Activated CD8-positive, alpha-beta memory T cell treated with anti-CD3 and anti-CD28 coated beads, Interleukin-2, amount 10 ng/mL, durations not matched to agents 7 days and 5 days (primary cell): ENCODE measurements at regions not wholly inside any gene's neighbourhood (a gene's known extent, or its start where the extent isn't known, plus 50 kb on each side); places are given as distances from the start of the nearest gene placed in this dataset.

Experiments
- ATAC-seq: fragments of 150-1000 bp; cut with Tn5 transposase; one replicate; pipeline ENCODE4 v1.10.0; 2021; ENCODE audit warnings: moderate library complexity
- CTCF ChIA-PET: fragments of 350-600 bp; sonication (Branson Sonifier 250); formaldehyde crosslinking; loops from one replicate; lab custom pipeline; 2021; ENCODE audit warnings: antibody characterized with exemption; lab: Charles Lee
- DNase-seq: peaks from one replicate; pipeline ENCODE4 v3.0.0-alpha.2; 2020
- H3K27ac Mint-ChIP-seq: one replicate; pipeline ENCODE4 v1.8.0; 2021; ENCODE audit warnings: mild to moderate bottlenecking, mixed read lengths
- H3K27me3 Mint-ChIP-seq: one replicate; pipeline ENCODE4 v1.8.0; 2021; ENCODE audit warnings: mixed read lengths
- H3K36me3 Mint-ChIP-seq: one replicate; pipeline ENCODE4 v1.8.0; 2021; ENCODE audit warnings: mild to moderate bottlenecking, mixed read lengths
- H3K4me1 Mint-ChIP-seq: one replicate; pipeline ENCODE4 v1.8.0; 2021; ENCODE audit warnings: mixed read lengths
- H3K4me3 Mint-ChIP-seq: one replicate; pipeline ENCODE4 v1.8.0; 2021; ENCODE audit warnings: mild to moderate bottlenecking, moderate library complexity, mixed read lengths
- H3K9me3 Mint-ChIP-seq: one replicate; pipeline ENCODE4 v1.8.0; 2022; ENCODE audit warnings: low read depth, mixed read lengths

DNA sequence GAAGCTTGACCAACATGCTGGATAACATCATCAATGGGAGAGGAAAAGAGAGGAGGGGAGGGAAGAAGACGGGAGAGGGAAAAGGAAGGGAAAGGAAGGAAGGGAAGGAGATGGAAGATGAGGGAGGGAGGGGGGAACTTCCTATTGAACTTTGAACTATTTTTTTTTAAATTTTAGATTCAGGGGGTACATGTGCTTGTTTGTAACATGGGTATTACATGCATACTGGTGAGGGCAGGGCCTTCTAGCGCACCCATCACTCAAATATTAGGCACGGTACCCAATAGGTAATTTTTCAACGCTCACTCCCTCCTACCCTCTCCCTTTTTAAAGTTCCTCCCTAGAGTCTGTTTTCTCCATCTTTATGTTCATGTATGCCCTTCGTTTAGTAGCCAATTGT, 383.2 kb upstream of the XYLT1 start:
- DNase-seq (no peak), ATAC-seq (no peak)
- H3K27me3 Mint-ChIP-seq = peaks cover 4% of the 10 kb centered on the region
- no peak overlapping the region for H3K4me3 Mint-ChIP-seq
- H3K27ac Mint-ChIP-seq = no peak overlapping the region
- H3K9me3 Mint-ChIP-seq = peaks cover 3% of the 10 kb centered on the region
- H3K4me1 Mint-ChIP-seq = no peaks in the 10 kb centered on the region
- CTCF ChIA-PET = no interaction called here
- no peaks in the 10 kb centered on the region for H3K36me3 Mint-ChIP-seq

DNA sequence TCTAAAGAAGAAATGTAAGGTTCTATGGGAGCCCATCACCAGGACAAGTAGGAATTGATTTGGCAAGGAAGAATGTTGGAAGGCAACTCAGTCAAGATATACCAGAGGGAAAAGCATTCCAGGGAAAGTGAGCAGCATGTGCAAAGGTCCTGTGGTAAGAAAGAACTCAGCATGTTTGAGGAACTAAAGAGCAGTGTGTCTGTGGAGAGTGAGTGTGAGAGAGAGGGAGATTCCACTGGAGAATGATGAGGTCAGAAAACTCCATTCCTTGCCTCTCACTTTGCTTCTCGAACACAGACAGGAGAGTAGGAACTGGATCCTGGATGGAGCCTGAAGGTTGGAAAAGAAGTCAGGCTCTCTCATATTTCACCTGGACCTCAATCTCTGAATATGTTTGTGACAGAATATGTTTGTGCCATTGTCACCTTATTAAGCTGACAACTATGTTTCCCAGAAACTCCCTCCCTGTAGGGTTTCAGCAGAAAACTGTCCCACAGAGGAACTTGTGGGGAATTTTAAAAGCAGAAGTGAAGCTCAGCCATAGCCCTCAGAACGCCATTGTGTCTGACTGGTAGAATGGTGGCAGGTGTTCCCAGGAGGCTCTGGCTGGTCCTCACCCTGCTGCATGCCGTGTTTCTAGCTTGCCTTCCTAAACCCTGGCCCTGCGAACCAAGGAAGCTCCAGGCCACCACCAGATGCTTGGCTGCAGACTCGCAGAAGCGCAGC, 382.4 kb upstream of the XYLT1 start:
- peaks cover 3% of the 10 kb centered on the region for H3K9me3 Mint-ChIP-seq
- peaks cover 3% of the 10 kb centered on the region for H3K27me3 Mint-ChIP-seq
- no peak overlapping the region for H3K4me3 Mint-ChIP-seq
- no peak overlapping the region for H3K27ac Mint-ChIP-seq
- CTCF ChIA-PET = no interaction called here
- DNase-seq (no peak), ATAC-seq (no peak)
- no peaks in the 10 kb centered on the region for H3K36me3 Mint-ChIP-seq
- H3K4me1 Mint-ChIP-seq = no peaks in the 10 kb centered on the region

DNA sequence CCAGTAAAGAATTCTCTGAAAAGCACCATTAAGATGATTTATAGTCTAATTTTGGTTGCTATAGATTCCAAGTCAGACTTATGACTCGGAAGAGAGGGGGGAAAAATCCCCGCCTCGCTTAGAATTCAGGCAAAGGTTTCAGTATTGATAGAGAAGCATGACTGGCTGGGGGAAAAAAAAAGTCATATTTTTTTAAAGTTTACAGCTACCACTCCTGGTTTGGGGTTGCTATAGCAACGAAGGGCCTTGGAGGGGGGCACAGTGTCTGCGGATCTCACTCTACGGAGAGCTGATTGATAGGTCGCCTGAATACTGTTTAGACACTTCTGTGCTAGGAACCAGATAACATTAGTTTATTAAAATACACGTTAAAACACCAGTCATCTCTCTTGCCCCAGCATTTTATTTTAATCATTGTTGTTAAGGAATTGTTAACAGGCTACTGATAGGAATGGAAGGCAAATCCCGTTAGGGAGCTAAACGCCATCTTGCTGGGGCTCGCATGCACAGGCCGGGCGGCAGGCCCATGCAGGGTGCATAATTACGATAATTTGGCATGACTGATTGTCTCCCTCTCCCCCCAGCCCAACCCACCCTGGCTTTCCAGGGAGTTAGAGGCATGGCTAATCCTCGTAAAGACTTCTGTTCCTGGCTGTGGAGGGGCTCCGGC, 380.0 kb upstream of the XYLT1 start:
- ATAC-seq (no peak), DNase-seq (no peak)
- CTCF ChIA-PET = no interaction called here
- Mint-ChIP-seq H3K9me3 (peaks cover 3% of the 10 kb centered on the region), H3K36me3 (no peaks in the 10 kb centered on the region), H3K27me3 (no peaks in the 10 kb centered on the region), H3K4me3 (no peak overlapping the region), H3K27ac (no peak overlapping the region), H3K4me1 (no peaks in the 10 kb centered on the region)

DNA sequence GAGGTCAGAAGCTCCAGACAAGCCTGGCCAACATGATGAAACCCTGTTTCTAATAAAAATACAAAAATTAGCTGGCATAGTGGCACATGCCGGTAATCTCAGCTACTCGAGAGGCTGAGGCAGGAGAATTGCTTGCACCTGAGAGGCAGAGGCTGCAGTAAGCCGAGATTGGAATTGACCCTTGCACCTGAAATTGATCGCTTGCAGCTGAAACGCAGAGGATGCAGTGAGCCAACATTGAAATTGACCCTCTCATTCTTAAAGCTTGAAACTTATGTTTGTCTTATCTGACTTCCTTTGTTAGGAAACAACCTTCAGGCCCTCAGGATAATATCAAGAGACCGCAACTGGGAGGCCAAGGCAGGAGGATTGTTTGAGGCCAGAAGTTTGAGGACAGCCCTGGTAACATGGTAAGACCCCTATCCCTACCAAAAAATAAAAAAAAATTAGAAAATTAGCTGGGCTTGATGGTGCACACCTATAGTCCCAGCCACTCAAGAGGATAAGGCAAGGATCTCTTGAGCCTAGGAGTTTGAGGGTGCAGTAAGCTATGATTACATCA, 376.6 kb upstream of the XYLT1 start:
- Mint-ChIP-seq H3K9me3 (no peaks in the 10 kb centered on the region), H3K27ac (no peak overlapping the region), H3K36me3 (no peaks in the 10 kb centered on the region), H3K4me1 (no peaks in the 10 kb centered on the region), H3K4me3 (no peak overlapping the region), H3K27me3 (no peaks in the 10 kb centered on the region)
- CTCF ChIA-PET = no interaction called here
- ATAC-seq = no peak
- DNase-seq = no peak

DNA sequence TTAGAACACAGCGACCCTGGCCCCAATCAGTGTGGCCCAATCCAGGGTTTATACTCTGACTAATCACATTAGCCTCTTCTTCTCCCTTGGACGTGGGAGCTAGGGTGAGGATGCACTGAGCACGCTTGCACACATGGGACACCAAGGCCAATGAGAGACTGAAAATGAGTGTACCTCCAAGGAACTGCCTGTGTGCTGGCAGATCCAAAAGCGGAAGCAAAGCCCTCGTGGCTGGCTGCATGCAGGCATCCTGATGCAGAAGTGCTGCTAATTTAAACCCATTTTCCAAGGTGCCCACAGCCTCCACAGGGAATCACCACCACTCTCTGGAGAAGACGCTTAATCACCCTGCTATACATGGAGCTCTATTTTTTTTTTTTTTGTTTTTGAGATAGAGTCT, 375.3 kb upstream of the XYLT1 start:
- no peaks in the 10 kb centered on the region for H3K36me3 Mint-ChIP-seq
- no peak overlapping the region for H3K27ac Mint-ChIP-seq
- no peak for ATAC-seq
- no peak overlapping the region for H3K4me3 Mint-ChIP-seq
- H3K27me3 Mint-ChIP-seq = no peaks in the 10 kb centered on the region
- CTCF ChIA-PET = interaction anchor here (1.0 kb wide), 1 partner anchor 53 kb away, joined by 3 read pairs; no protein-coding TSS in a partner anchor
- DNase-seq = no peak
- no peaks in the 10 kb centered on the region for H3K4me1 Mint-ChIP-seq
- H3K9me3 Mint-ChIP-seq = no peaks in the 10 kb centered on the region

DNA sequence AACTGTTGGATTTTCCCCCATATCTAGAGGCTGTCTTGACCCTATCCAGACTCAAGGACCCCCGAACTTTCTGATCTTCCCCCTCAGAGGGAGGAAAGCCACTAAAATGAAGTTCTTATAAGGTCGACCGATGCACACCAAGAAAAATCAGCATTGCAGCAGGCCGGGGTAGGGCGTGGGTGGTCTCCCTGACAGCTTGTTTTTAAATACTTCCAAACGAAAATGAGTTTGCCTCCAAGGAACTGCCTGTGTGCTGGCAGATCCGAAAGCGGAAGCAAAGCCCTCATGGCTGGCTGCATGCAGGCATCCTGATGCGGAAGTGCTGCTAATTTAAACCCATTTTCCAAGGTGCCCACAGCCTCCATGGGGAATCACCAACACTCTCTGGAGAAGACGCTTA, 374.3 kb upstream of the XYLT1 start:
- CTCF ChIA-PET = interaction anchor here (1.0 kb wide), 1 partner anchor 52 kb away, joined by 3 read pairs; no protein-coding TSS in a partner anchor
- H3K4me1 Mint-ChIP-seq = no peaks in the 10 kb centered on the region
- no peaks in the 10 kb centered on the region for H3K9me3 Mint-ChIP-seq
- H3K27ac Mint-ChIP-seq = no peak overlapping the region
- no peaks in the 10 kb centered on the region for H3K36me3 Mint-ChIP-seq
- H3K27me3 Mint-ChIP-seq = no peaks in the 10 kb centered on the region
- ATAC-seq (no peak), DNase-seq (no peak)
- H3K4me3 Mint-ChIP-seq = no peak overlapping the region

DNA sequence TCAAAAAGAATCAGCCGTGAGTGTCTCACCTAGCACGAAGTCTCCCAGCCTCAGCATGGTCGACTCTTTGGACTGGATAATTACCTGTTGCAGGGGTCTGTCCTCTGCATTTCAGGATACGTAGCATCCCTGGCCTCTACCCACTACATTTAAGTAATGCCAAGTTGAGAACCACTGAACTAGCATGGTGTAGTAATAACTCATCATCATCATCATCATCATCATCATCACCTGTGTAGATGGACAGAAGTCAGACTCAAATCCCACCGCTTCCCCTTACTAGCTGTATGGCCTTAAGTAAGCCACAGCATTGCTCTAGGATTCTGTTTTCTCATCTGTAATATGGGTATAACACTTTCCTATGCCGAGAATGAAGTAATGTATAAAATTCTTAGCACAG, 373.1 kb upstream of the XYLT1 start:
- H3K9me3 Mint-ChIP-seq = no peaks in the 10 kb centered on the region
- CTCF ChIA-PET = no interaction called here
- no peaks in the 10 kb centered on the region for H3K4me1 Mint-ChIP-seq
- H3K36me3 Mint-ChIP-seq = no peaks in the 10 kb centered on the region
- H3K27ac Mint-ChIP-seq = no peak overlapping the region
- no peak overlapping the region for H3K4me3 Mint-ChIP-seq
- no peaks in the 10 kb centered on the region for H3K27me3 Mint-ChIP-seq
- DNase-seq = no peak
- ATAC-seq = no peak

DNA sequence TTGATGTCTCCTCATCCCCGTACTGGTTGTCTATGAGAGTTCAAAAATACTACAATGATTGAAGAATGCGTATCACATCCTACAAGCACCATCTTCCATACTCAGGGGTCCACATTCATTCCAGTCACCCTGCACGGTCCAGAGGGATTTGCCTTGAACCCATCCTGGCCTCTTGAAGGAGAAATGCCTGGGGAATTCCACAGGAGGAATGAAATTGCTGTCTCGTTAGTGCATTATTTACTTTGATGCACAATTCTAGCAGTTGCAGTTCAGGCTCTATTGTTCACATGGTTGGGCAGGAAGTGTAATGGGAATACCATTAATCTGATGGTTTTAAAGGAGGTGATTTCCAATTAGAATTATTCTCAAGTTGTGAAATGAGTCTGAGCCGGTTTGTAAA, 369.1 kb upstream of the XYLT1 start:
- CTCF ChIA-PET = no interaction called here
- no peak overlapping the region for H3K4me3 Mint-ChIP-seq
- H3K36me3 Mint-ChIP-seq = no peaks in the 10 kb centered on the region
- H3K9me3 Mint-ChIP-seq = no peaks in the 10 kb centered on the region
- no peak overlapping the region for H3K27ac Mint-ChIP-seq
- no peaks in the 10 kb centered on the region for H3K27me3 Mint-ChIP-seq
- DNase-seq (no peak), ATAC-seq (no peak)
- H3K4me1 Mint-ChIP-seq = no peaks in the 10 kb centered on the region

DNA sequence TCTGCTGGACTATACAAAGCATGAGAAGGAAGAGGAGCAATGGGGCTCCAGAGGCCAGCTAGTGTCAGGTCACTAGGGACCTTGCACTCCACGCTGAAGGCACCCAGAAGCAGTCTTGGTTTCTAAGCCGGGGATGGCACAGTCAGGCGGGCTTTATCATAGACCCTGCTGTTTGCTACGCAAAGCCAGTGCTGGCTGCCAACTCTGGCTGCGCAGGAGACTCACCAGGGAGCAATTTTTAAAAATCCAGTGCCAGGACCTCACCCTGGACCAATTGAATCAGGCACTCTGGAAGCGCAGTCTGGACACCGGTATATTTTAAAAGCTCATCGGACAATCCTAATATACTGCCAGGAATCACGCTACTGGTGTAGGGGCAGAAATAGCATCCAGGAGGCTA, 368.5 kb upstream of the XYLT1 start:
- no peak for DNase-seq
- Mint-ChIP-seq H3K4me1 (no peaks in the 10 kb centered on the region), H3K36me3 (no peaks in the 10 kb centered on the region), H3K27me3 (no peaks in the 10 kb centered on the region), H3K9me3 (no peaks in the 10 kb centered on the region), H3K27ac (no peak overlapping the region), H3K4me3 (no peak overlapping the region)
- CTCF ChIA-PET = no interaction called here
- ATAC-seq = no peak

DNA sequence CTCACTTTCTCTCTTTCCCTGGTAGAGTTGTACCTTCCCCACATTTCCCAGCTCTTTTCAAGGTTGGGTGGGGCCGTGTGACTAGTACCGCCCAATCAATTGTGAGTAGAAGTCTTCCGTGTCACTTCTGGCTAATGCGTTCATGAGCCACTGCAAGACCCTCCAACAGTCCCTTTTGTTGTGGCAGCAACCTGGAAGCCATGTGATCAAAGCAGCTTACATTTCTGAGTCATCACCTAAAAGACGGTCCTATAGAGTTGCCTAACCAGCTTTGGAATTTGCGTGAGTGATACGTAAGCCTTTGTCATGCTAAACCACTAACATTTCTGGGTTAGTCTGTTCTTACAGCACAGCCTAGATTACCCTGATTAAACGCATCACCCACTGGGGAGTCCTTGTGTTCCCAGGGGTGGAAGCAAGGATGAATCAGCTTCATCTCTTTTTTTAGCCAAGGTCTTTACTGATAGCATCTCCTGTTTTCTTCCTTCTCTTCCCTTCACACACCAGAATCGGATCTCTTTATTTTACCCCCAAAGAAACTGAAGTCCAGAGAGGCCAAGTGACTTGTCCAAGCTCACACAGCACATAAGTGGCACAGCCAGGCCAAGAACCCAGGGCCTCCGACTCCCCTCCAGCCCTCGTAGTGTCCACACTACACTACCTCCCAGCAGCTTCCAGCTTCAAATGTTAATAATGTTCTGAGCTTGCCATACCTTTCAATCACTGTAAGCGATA, 366.3 kb upstream of the XYLT1 start:
- H3K36me3 Mint-ChIP-seq = no peaks in the 10 kb centered on the region
- CTCF ChIA-PET = no interaction called here
- no peak overlapping the region for H3K4me3 Mint-ChIP-seq
- H3K27me3 Mint-ChIP-seq = no peaks in the 10 kb centered on the region
- no peak for ATAC-seq
- H3K9me3 Mint-ChIP-seq = no peaks in the 10 kb centered on the region
- H3K4me1 Mint-ChIP-seq = no peaks in the 10 kb centered on the region
- H3K27ac Mint-ChIP-seq = no peak overlapping the region
- no peak for DNase-seq

DNA sequence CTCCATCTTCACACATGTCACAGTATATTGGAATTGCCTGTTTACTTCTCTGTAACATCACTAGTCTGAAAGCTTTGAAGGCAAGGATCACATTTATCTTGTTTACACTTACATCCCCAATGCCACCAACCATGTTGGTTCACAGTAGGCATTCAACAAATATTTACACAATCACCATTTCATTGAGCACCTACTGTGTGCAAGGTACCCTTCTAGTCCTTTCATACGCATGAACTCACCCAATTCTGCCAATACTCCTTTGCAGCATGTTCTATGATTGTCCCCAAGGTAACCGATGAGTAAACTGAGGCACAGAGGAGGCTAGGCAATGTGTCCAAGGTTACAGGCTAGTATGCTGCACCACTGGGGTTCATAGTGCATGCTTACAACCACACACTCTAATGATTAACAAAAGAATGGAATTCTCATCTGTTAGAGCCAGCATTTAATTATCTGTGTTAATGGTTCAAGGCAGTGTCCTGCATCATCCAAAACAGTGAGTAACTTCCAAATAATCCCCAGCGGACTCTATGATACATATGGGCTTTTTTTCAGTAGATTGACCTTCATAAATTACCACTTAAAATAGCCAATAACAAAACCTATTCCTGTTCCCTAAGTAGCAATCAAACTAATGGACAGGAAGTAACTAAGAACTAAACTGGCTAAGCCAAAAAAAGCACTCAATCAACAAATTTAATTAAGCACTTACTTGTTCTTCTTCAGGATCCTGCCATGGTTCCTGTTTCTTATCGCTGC, 364.5 kb upstream of the XYLT1 start:
- DNase-seq (no peak), ATAC-seq (no peak)
- Mint-ChIP-seq H3K27me3 (no peaks in the 10 kb centered on the region), H3K4me1 (no peaks in the 10 kb centered on the region), H3K27ac (no peak overlapping the region), H3K9me3 (no peaks in the 10 kb centered on the region), H3K36me3 (no peaks in the 10 kb centered on the region), H3K4me3 (no peak overlapping the region)
- CTCF ChIA-PET = no interaction called here

DNA sequence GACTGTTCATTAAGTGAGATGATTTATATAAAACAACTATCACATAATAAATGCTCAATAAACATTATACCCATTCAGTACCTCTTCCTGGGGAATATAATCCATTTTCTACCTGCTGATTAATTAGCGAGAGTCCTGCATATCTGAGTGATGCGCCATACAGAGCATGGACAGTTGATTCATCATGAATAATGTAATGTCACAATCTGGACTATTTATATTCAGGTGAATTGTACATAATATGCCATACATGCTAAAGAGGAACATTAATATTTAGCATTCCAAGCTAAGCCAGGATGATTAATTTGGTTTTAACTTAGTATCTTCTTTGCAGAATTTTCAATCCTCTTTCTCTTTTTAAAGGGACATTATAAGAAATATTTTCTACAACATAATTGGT, 362.0 kb upstream of the XYLT1 start:
- Mint-ChIP-seq H3K27me3 (no peaks in the 10 kb centered on the region), H3K9me3 (no peaks in the 10 kb centered on the region), H3K4me1 (no peaks in the 10 kb centered on the region), H3K4me3 (no peak overlapping the region), H3K27ac (no peak overlapping the region), H3K36me3 (no peaks in the 10 kb centered on the region)
- DNase-seq = no peak
- ATAC-seq = no peak
- CTCF ChIA-PET = no interaction called here

DNA sequence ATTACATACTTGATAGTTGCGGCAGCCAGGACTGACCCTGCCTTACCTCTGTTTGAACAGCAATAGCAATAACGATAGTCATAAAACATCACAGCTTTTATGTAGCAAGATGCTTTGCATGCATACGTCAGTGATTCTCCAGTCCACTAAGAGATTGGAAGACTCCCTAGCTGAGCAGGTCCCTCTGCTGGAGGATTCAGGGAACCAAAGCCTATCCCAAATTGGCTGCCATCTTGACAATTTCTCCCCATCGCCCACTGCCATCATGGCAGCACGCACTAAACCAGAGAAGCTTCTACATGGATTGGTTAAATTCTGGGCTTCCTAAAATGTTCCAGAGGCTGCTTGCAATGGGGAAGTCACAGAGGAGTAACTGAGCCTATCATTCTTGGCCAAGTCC, 360.6 kb upstream of the XYLT1 start:
- no peak overlapping the region for H3K4me3 Mint-ChIP-seq
- ATAC-seq (no peak), DNase-seq (no peak)
- H3K27me3 Mint-ChIP-seq = no peaks in the 10 kb centered on the region
- no peaks in the 10 kb centered on the region for H3K4me1 Mint-ChIP-seq
- no peaks in the 10 kb centered on the region for H3K9me3 Mint-ChIP-seq
- CTCF ChIA-PET = no interaction called here
- H3K27ac Mint-ChIP-seq = no peak overlapping the region
- no peaks in the 10 kb centered on the region for H3K36me3 Mint-ChIP-seq
